ENCODE measurements at regions not wholly inside any gene's neighbourhood (a gene's known extent, or its start where the extent isn't known, plus 50 kb on each side); places are given as distances from the start of the nearest gene placed in this dataset.

- H3K36me3 Mint-ChIP-seq (ENCODE audit: low read depth) = no peaks in the 10 kb centered on the region
- no peaks in the 10 kb centered on the region for H3K27me3 Mint-ChIP-seq
- H3K4me3 Mint-ChIP-seq = no peak overlapping the region
- DNase-seq (no peak), ATAC-seq (no peak)
- H3K27ac Mint-ChIP-seq = no peak overlapping the region
- peaks cover 3% of the 10 kb centered on the region for H3K9me3 ChIP-seq (ENCODE audit: control insufficient read depth, low read length, poor library complexity, severe bottlenecking)
- no peaks in the 10 kb centered on the region for H3K4me1 Mint-ChIP-seq
Observed at GRCh38 chr16:60744198-60744597, 1292.0 kb downstream of the CDH8 start.

- DNase-seq = no peak
- H3K9me3 ChIP-seq (ENCODE audit: control insufficient read depth, low read length, poor library complexity, severe bottlenecking) = peaks cover 3% of the 10 kb centered on the region
- no peak for ATAC-seq
Observed at GRCh38 chr16:60741810-60742209, 1294.4 kb downstream of the CDH8 start.

GRCh38 chr16:60739737-60740683 lies 1296.2 kb downstream of the CDH8 start:
- H3K9me3 ChIP-seq (ENCODE audit: control insufficient read depth, low read length, poor library complexity, severe bottlenecking) = no peaks in the 10 kb centered on the region
- Mint-ChIP-seq H3K4me3 (no peak overlapping the region), H3K27me3 (no peaks in the 10 kb centered on the region), H3K36me3 (ENCODE audit: low read depth) (no peaks in the 10 kb centered on the region), H3K27ac (no peak overlapping the region), H3K4me1 (no peaks in the 10 kb centered on the region)
- no peak for ATAC-seq
- no peak for DNase-seq

More at GRCh38 chr16:60741810-60742209, 1294.4 kb downstream of the CDH8 start:
- Mint-ChIP-seq H3K36me3 (ENCODE audit: low read depth) (no peaks in the 10 kb centered on the region), H3K4me3 (no peak overlapping the region), H3K27ac (no peak overlapping the region), H3K27me3 (no peaks in the 10 kb centered on the region), H3K4me1 (no peaks in the 10 kb centered on the region)

- Mint-ChIP-seq H3K4me3 (no peak overlapping the region), H3K36me3 (ENCODE audit: low read depth) (no peaks in the 10 kb centered on the region), H3K27me3 (no peaks in the 10 kb centered on the region), H3K27ac (no peak overlapping the region), H3K4me1 (no peaks in the 10 kb centered on the region)
- H3K9me3 ChIP-seq (ENCODE audit: control insufficient read depth, low read length, poor library complexity, severe bottlenecking) = no peaks in the 10 kb centered on the region
- ATAC-seq (no peak), DNase-seq (no peak)
Observed at GRCh38 chr16:60731329-60732050, 1304.7 kb downstream of the CDH8 start.

- DNase-seq (no peak), ATAC-seq (no peak)
- no peaks in the 10 kb centered on the region for H3K4me1 Mint-ChIP-seq
- H3K4me3 Mint-ChIP-seq = no peak overlapping the region
- no peaks in the 10 kb centered on the region for H3K36me3 Mint-ChIP-seq (ENCODE audit: low read depth)
- no peaks in the 10 kb centered on the region for H3K27me3 Mint-ChIP-seq
- no peak overlapping the region for H3K27ac Mint-ChIP-seq
- H3K9me3 ChIP-seq (ENCODE audit: control insufficient read depth, low read length, poor library complexity, severe bottlenecking) = no peaks in the 10 kb centered on the region
Observed at GRCh38 chr16:60729051-60729450, 1307.2 kb downstream of the CDH8 start.

- Mint-ChIP-seq H3K36me3 (ENCODE audit: low read depth) (no peaks in the 10 kb centered on the region), H3K27ac (no peak overlapping the region), H3K27me3 (no peaks in the 10 kb centered on the region), H3K4me1 (no peaks in the 10 kb centered on the region), H3K4me3 (no peak overlapping the region)
- H3K9me3 ChIP-seq (ENCODE audit: control insufficient read depth, low read length, poor library complexity, severe bottlenecking) = no peaks in the 10 kb centered on the region
- ATAC-seq (no peak), DNase-seq (no peak)
Observed at GRCh38 chr16:60727851-60728250, 1308.4 kb downstream of the CDH8 start.

GRCh38 chr16:60720060-60720459 lies 1316.2 kb downstream of the CDH8 start:
- Mint-ChIP-seq H3K36me3 (ENCODE audit: low read depth) (no peaks in the 10 kb centered on the region), H3K27ac (no peak overlapping the region), H3K4me3 (no peak overlapping the region), H3K4me1 (no peaks in the 10 kb centered on the region), H3K27me3 (no peaks in the 10 kb centered on the region)
- peaks cover 2% of the 10 kb centered on the region for H3K9me3 ChIP-seq (ENCODE audit: control insufficient read depth, low read length, poor library complexity, severe bottlenecking)
- ATAC-seq = no peak
- DNase-seq = no peak

GRCh38 chr16:60717808-60718207 lies 1318.4 kb downstream of the CDH8 start:
- H3K4me3 Mint-ChIP-seq = no peak overlapping the region
- no peaks in the 10 kb centered on the region for H3K36me3 Mint-ChIP-seq (ENCODE audit: low read depth)
- DNase-seq (no peak), ATAC-seq (no peak)
- no peaks in the 10 kb centered on the region for H3K27me3 Mint-ChIP-seq
- H3K27ac Mint-ChIP-seq = no peak overlapping the region
- H3K9me3 ChIP-seq (ENCODE audit: control insufficient read depth, low read length, poor library complexity, severe bottlenecking) = peaks cover 3% of the 10 kb centered on the region
- H3K4me1 Mint-ChIP-seq = no peaks in the 10 kb centered on the region

- H3K27ac Mint-ChIP-seq = no peak overlapping the region
- DNase-seq (no peak), ATAC-seq (no peak)
- no peak overlapping the region for H3K4me3 Mint-ChIP-seq
- H3K27me3 Mint-ChIP-seq = no peaks in the 10 kb centered on the region
- H3K9me3 ChIP-seq (ENCODE audit: control insufficient read depth, low read length, poor library complexity, severe bottlenecking) = peaks cover 3% of the 10 kb centered on the region
- H3K4me1 Mint-ChIP-seq = no peaks in the 10 kb centered on the region
- H3K36me3 Mint-ChIP-seq (ENCODE audit: low read depth) = no peaks in the 10 kb centered on the region
Observed at GRCh38 chr16:60712144-60712543, 1324.1 kb downstream of the CDH8 start.

- Mint-ChIP-seq H3K4me3 (no peak overlapping the region), H3K4me1 (no peaks in the 10 kb centered on the region), H3K36me3 (ENCODE audit: low read depth) (no peaks in the 10 kb centered on the region), H3K27ac (no peak overlapping the region), H3K27me3 (no peaks in the 10 kb centered on the region)
- no peak for DNase-seq
- no peak for ATAC-seq
- no peaks in the 10 kb centered on the region for H3K9me3 ChIP-seq (ENCODE audit: control insufficient read depth, low read length, poor library complexity, severe bottlenecking)
Observed at GRCh38 chr16:60704726-60705125, 1331.5 kb downstream of the CDH8 start.

- H3K4me1 Mint-ChIP-seq = no peaks in the 10 kb centered on the region
- H3K4me3 Mint-ChIP-seq = no peak overlapping the region
- no peaks in the 10 kb centered on the region for H3K27me3 Mint-ChIP-seq
- no peak for DNase-seq
- no peak overlapping the region for H3K27ac Mint-ChIP-seq
- ATAC-seq = no peak
- no peaks in the 10 kb centered on the region for H3K36me3 Mint-ChIP-seq (ENCODE audit: low read depth)
- no peaks in the 10 kb centered on the region for H3K9me3 ChIP-seq (ENCODE audit: control insufficient read depth, low read length, poor library complexity, severe bottlenecking)
Observed at GRCh38 chr16:60703096-60703495, 1333.1 kb downstream of the CDH8 start.

- Mint-ChIP-seq H3K27me3 (no peaks in the 10 kb centered on the region), H3K4me1 (no peaks in the 10 kb centered on the region), H3K4me3 (no peak overlapping the region), H3K36me3 (ENCODE audit: low read depth) (no peaks in the 10 kb centered on the region), H3K27ac (no peak overlapping the region)
- peaks cover 3% of the 10 kb centered on the region for H3K9me3 ChIP-seq (ENCODE audit: control insufficient read depth, low read length, poor library complexity, severe bottlenecking)
- DNase-seq = no peak
- ATAC-seq = no peak
Observed at GRCh38 chr16:60686824-60687223, 1349.4 kb downstream of the CDH8 start.

- peaks cover 3% of the 10 kb centered on the region for H3K9me3 ChIP-seq (ENCODE audit: control insufficient read depth, low read length, poor library complexity, severe bottlenecking)
- H3K4me1 Mint-ChIP-seq = no peaks in the 10 kb centered on the region
- no peak overlapping the region for H3K4me3 Mint-ChIP-seq
- DNase-seq (no peak), ATAC-seq (no peak)
- H3K27ac Mint-ChIP-seq = no peak overlapping the region
- no peaks in the 10 kb centered on the region for H3K27me3 Mint-ChIP-seq
- no peaks in the 10 kb centered on the region for H3K36me3 Mint-ChIP-seq (ENCODE audit: low read depth)
Observed at GRCh38 chr16:60684002-60684401, 1352.2 kb downstream of the CDH8 start.

Measured in T-helper 17 cell (primary cell).